Endothelial cell of umbilical vein (primary cell): ENCODE measurements at regions not wholly inside any gene's neighbourhood (a gene's known extent, or its start where the extent isn't known, plus 50 kb on each side); places are given as distances from the start of the nearest gene placed in this dataset.

Experiments
- CTCF ChIP-seq, 2 donors: IDR thresholded peaks; 1 replicate in 1 of 2; 2 replicates in 1 of 2; pipeline ENCODE4 v1.5.1; 2011; ENCODE audit warnings: low read length in 2 of 2, mild to moderate bottlenecking in 2 of 2, moderate library complexity in 2 of 2, control low read depth in 1 of 2, inconsistent platforms in 1 of 2, low read depth in 1 of 2; ENCODE audit not compliant: insufficient read depth in 1 of 2; ENCODE audit errors: extremely low read depth in 1 of 2
- EZH2 ChIP-seq: IDR thresholded peaks from 2 replicates; pipeline ENCODE4 v1.6.1; 2012; ENCODE audit warnings: borderline replicate concordance, low read depth, mild to moderate bottlenecking, moderate library complexity, low read length, inconsistent platforms; ENCODE audit not compliant: severe bottlenecking
- FOS ChIP-seq: IDR thresholded peaks from 2 replicates; pipeline ENCODE4 v1.6.1; 2011; ENCODE audit warnings: mild to moderate bottlenecking, low read length, moderate library complexity, borderline replicate concordance; ENCODE audit not compliant: insufficient read depth
- JUN ChIP-seq: IDR thresholded peaks from 2 replicates; pipeline ENCODE4 v1.6.1; 2011; ENCODE audit warnings: borderline replicate concordance, low read depth; ENCODE audit not compliant: insufficient read length, insufficient read depth
- POLR2A ChIP-seq: IDR thresholded peaks from 2 replicates; pipeline ENCODE4 v1.6.1; 2012; ENCODE audit warnings: low read depth, mild to moderate bottlenecking, control low read depth, low read length
- POLR2AphosphoS5 ChIP-seq: IDR thresholded peaks from 2 replicates; pipeline ENCODE4 v1.6.1; 2012; ENCODE audit warnings: low read depth, mild to moderate bottlenecking, control low read depth, low read length, moderate library complexity; ENCODE audit not compliant: insufficient read depth

DNA sequence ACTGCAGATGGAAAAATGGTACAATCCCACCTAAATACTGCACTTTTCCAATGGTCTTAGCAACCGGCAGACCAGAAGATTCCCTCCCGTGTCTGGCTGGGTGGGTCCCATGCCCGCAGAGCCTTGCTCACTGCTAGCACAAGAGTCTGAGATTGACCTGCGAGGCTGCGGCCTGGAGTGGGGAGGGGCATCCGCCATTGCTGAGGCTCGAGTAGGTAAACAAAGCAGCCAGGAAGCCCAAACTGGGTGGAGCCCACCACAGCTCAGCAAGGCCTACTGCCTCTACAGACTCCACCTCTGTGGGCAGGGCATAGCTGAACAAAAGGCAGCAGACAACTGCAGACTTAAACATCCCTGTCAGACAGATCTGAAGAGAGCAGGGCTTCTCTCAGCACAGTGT is 221.6 kb upstream of the CTNND2 start:
- TF ChIP-seq CTCF (IDR thresholded peaks at IDR 0.05; ENCODE audit: extremely low read depth in 1 of 2, insufficient read depth in 1 of 2, low read depth in 1 of 2, low read length in 2 of 2) (no peak), POLR2A (no peak), POLR2AphosphoS5 (no peak), JUN (no peak), FOS (no peak), EZH2 (no peak)
